ENCODE measurements at regions not wholly inside any gene's neighbourhood (a gene's known extent, or its start where the extent isn't known, plus 50 kb on each side); places are given as distances from the start of the nearest gene placed in this dataset.

DNA sequence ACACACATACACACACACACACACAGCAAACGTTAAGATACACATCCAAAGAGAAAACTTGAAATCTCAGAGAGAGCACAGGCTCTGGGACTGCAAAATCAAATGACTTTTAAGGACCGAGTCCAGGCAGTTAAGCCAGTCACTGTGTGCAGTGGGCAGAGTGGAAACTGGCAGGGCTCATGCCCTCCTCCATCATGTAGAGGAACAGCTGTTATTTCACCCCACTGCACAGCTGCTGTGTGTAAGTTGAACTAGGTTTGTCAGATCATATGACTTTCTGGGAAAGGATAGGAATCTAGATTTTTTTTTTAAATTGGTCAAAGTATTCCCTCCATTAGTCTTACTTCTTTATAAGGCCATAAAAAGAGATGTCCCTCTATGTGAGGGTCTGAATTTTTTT lies 1002.1 kb downstream of the UQCRFS1 start:
- TF ChIP-seq BCL11A (tag by site-specific recombination; IDR thresholded peaks at IDR 0.05; ENCODE audit: low read depth): no peak
- TF ChIP-seq ZNF521 (tag by site-specific recombination; IDR thresholded peaks at IDR 0.05): no peak
- TF ChIP-seq, protein P1, sequence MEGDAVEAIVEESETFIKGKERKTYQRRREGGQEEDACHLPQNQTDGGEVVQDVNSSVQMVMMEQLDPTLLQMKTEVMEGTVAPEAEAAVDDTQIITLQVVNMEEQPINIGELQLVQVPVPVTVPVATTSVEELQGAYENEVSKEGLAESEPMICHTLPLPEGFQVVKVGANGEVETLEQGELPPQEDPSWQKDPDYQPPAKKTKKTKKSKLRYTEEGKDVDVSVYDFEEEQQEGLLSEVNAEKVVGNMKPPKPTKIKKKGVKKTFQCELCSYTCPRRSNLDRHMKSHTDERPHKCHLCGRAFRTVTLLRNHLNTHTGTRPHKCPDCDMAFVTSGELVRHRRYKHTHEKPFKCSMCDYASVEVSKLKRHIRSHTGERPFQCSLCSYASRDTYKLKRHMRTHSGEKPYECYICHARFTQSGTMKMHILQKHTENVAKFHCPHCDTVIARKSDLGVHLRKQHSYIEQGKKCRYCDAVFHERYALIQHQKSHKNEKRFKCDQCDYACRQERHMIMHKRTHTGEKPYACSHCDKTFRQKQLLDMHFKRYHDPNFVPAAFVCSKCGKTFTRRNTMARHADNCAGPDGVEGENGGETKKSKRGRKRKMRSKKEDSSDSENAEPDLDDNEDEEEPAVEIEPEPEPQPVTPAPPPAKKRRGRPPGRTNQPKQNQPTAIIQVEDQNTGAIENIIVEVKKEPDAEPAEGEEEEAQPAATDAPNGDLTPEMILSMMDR (tag by site-specific recombination; IDR thresholded peaks at IDR 0.05): no peak
- TF ChIP-seq, protein P2, sequence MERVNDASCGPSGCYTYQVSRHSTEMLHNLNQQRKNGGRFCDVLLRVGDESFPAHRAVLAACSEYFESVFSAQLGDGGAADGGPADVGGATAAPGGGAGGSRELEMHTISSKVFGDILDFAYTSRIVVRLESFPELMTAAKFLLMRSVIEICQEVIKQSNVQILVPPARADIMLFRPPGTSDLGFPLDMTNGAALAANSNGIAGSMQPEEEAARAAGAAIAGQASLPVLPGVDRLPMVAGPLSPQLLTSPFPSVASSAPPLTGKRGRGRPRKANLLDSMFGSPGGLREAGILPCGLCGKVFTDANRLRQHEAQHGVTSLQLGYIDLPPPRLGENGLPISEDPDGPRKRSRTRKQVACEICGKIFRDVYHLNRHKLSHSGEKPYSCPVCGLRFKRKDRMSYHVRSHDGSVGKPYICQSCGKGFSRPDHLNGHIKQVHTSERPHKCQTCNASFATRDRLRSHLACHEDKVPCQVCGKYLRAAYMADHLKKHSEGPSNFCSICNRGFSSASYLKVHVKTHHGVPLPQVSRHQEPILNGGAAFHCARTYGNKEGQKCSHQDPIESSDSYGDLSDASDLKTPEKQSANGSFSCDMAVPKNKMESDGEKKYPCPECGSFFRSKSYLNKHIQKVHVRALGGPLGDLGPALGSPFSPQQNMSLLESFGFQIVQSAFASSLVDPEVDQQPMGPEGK (tag by site-specific recombination; IDR thresholded peaks at IDR 0.05): no peak
- TF ChIP-seq ZNF624 (tag by site-specific recombination; IDR thresholded peaks at IDR 0.05): no peak
- no peak for TF ChIP-seq ZNF423 (tag by site-specific recombination; IDR thresholded peaks at IDR 0.05)
- TF ChIP-seq MEIS1 (CRISPR knock-in tag; IDR thresholded peaks at IDR 0.05; ENCODE audit: borderline replicate concordance): no peak
- no peak for TF ChIP-seq TCF7L2 (IDR thresholded peaks at IDR 0.05; ENCODE audit: borderline replicate concordance, low read depth, low read length)
- TF ChIP-seq ZEB2 (tag by site-specific recombination; IDR thresholded peaks at IDR 0.05): no peak
- TF ChIP-seq, protein P3, sequence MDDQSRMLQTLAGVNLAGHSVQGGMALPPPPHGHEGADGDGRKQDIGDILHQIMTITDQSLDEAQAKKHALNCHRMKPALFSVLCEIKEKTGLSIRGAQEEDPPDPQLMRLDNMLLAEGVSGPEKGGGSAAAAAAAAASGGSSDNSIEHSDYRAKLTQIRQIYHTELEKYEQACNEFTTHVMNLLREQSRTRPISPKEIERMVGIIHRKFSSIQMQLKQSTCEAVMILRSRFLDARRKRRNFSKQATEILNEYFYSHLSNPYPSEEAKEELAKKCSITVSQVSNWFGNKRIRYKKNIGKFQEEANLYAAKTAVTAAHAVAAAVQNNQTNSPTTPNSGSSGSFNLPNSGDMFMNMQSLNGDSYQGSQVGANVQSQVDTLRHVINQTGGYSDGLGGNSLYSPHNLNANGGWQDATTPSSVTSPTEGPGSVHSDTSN (CRISPR knock-in tag; IDR thresholded peaks at IDR 0.05): no peak
- no peak for TF ChIP-seq KLF9 (tag by site-specific recombination; IDR thresholded peaks at IDR 0.05; ENCODE audit: low read depth)
- no peak for TF ChIP-seq ZBTB8A (tag by site-specific recombination; IDR thresholded peaks at IDR 0.05)
